ENCODE measurements at regions not wholly inside any gene's neighbourhood (a gene's known extent, or its start where the extent isn't known, plus 50 kb on each side); places are given as distances from the start of the nearest gene placed in this dataset.
"Not testable (repeated sequence)": the region's sequence is repeated elsewhere in the genome, so short reads cannot be mapped to it uniquely, and the experiment has no call there.

- no peak overlapping the region for H3K27ac ChIP-seq
- TF ChIP-seq ZFX (IDR thresholded peaks at IDR 0.05) (no peak), CTCF (conservative IDR thresholded peaks at IDR 0.05) (no peak)
These were observed 214.8 kb downstream of the GLRX3 start for GRCh38 chr10:130350996-130351395.

DNA sequence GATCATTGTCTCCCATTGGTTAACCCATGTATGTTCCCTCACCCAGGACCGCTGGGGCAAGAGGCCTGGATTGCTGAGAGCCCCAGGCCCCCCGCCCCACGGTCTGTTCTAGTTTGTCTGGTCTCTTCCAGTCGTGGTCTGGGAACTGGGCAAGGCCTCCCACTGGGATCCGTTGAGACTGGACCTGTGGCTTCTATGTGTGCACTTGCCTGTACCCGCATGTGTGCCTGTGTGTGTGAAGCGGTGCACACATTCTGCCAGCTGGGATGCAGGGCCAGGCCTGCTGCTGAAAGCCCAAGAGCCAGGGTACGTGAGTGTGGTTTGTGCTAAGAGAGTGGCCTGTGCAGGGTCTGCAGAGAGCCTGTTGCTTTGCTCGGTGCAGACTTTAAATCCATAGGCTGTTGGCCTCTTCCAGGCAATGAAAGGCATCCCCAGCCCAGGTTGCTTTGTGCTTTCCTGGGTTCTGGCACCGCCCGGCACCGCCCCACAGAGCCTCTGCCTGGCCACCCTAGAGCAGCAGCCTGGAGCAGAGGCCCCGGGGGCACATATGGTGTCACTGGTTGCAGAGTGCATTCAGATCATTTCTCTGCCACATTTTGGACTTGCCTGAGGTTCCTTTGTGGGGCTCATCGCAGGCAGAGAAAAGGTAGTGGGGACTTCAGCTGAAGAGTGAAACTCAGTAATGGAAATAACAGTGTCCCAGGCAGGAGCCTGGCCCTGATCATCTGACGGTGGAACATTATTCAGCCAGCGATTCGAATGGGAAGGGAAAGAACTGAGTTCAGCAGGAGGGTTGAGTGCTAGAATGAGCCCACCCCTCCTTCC is 215.5 kb downstream of the GLRX3 start:
- no peak overlapping the region for H3K27ac ChIP-seq
- TF ChIP-seq CTCF (conservative IDR thresholded peaks at IDR 0.05) (no peak), ZFX (IDR thresholded peaks at IDR 0.05) (no peak)

DNA sequence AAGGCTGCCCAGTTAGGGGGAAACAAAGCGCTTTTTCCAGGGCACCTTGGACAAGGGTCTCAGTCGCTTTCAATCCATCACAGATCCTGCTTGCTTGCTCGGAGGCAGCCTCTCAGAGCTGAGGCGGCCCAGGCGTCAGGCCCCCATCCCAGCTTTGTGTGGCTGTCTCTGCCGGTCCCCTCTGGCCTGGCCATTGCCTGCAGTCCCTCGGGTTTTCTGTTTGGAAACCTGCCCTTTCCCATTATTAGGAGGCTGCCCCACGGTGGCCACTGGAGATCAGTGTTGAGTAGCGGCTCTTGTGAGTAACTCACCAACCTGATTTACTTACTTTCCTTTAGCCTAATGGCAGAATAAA is 216.1 kb downstream of the GLRX3 start:
- TF ChIP-seq CTCF (conservative IDR thresholded peaks at IDR 0.05) (no peak), ZFX (IDR thresholded peaks at IDR 0.05) (no peak)

DNA sequence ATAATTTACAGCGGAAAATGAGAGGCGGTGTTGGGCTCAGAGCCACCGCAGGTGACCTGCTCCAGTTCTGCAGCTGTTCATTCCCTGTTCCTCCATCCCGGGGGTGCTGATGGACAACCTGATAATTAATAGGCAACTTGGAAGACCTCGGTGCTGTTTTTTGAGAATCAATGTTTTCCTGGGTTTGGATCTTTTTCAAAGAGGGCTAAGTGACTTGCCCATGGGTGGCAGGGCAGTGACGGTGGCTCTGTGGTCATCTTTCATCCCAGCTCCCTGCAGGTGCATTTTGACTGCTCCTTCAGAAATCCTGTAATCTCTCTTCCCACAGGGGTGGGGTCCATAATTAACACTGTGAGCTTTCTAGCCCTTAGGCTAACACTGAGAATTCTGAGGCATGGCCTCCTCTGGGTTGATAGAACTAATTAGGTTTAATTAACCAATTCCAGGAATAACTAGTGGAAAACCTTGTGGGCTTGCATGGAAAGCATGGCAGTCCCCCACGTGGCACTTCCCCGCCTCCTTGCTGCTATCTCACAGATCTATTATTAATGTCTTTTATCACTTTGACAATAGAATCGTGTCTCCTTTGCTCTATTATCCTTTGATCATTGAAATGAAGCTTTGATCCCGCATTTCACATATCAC is 217.9 kb downstream of the GLRX3 start:
- no peak overlapping the region for H3K27ac ChIP-seq
- TF ChIP-seq CTCF (conservative IDR thresholded peaks at IDR 0.05), result no peak
- no peak for TF ChIP-seq ZFX (IDR thresholded peaks at IDR 0.05)

More for the DNA sequence above, 216.1 kb downstream of the GLRX3 start:
- no peak overlapping the region for H3K27ac ChIP-seq

- H3K27ac ChIP-seq, result no peak overlapping the region
- TF ChIP-seq ZFX (IDR thresholded peaks at IDR 0.05) (no peak), CTCF (conservative IDR thresholded peaks at IDR 0.05) (no peak)
These were observed 218.4 kb downstream of the GLRX3 start for GRCh38 chr10:130354573-130354954.

DNA sequence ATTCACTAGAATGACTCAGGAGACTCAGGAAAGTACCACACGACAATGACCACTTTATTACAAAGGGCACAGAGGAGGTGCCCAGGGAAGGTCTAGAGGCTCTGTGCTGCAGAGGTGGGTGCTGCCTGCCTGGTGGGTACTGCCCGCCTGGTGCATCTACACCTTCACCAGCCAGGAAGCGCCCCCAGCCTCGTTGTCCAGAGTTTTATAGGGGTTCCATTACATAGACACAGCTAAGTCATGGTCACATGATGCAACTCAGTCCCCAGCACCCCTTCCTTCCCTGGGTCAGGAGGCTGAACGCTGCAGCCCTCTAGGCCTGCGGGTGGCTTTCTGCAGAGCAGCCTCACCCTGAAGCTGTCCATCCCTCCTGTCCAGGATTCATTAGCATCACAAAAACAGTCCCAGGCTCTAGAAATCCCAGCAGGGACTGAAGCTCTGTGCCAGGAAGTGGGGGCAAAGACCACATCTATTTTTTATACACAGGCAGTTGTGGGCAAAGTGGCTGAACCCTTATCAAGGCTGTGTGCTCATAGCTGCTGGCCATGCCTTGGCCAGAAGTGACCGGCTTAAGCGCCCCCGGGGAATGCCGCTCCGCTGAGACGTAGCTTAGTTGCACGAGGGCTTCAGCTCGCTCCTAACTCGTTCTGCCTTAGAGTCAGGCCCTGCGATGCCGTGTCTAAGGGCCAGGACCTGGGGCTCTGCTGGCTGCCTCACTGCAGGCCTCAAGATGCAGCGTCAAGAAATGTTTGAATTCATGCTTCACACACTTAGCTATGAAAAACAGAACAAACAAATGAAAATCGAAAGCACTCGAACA is 219.0 kb downstream of the GLRX3 start:
- no peak overlapping the region for H3K27ac ChIP-seq
- TF ChIP-seq ZFX (IDR thresholded peaks at IDR 0.05), result no peak
- TF ChIP-seq CTCF (conservative IDR thresholded peaks at IDR 0.05), result no peak

GRCh38 chr10:130356429-130356828 is 220.2 kb downstream of the GLRX3 start:
- not testable (repeated sequence) for H3K27ac ChIP-seq
